ENCODE measurements at regions not wholly inside any gene's neighbourhood (a gene's known extent, or its start where the extent isn't known, plus 50 kb on each side); places are given as distances from the start of the nearest gene placed in this dataset.

GRCh38 chr15:98268163-98268562 lies 307.7 kb downstream of the ARRDC4 start:
- Histone ChIP-seq H3K9me3 (peaks cover 0 to 19% (median 0%) of the 10 kb centered on the region in 3 donors), H3K4me1 (no peaks in the 10 kb centered on the region), H3K4me3 (no peak overlapping the region), H3K27ac (no peak overlapping the region), H3K27me3 (no peaks in the 10 kb centered on the region), H3K36me3 (no peaks in the 10 kb centered on the region)
- 86 to 87% methylated on average over 8 to 9 of the region's 10 CpGs for WGBS, 2 donors
- intact Hi-C loops (cut with DNase I) = no loop called here
- TF ChIP-seq POLR2A (IDR thresholded peaks at IDR 0.05) (no peak), CTCF (IDR thresholded peaks at IDR 0.05) (no peak)
- DNase-seq = no peak

- no peak for TF ChIP-seq POLR2A (IDR thresholded peaks at IDR 0.05)
- no peak for TF ChIP-seq CTCF (IDR thresholded peaks at IDR 0.05)
- 59 to 60% methylated on average over 3 to 4 of the region's 4 CpGs for WGBS, 2 donors
- H3K4me1 ChIP-seq = no peaks in the 10 kb centered on the region
- no peak for DNase-seq
- H3K9me3 ChIP-seq = peaks cover 0 to 14% (median 0%) of the 10 kb centered on the region in 3 donors
- H3K36me3 ChIP-seq = no peaks in the 10 kb centered on the region
- H3K4me3 ChIP-seq = no peak overlapping the region
- H3K27me3 ChIP-seq = peaks cover 0 to 3% (median 0%) of the 10 kb centered on the region in 4 donors
- intact Hi-C loops (cut with DNase I) = no loop called here
- no peak overlapping the region for H3K27ac ChIP-seq
Observed at GRCh38 chr15:98272625-98273024, 312.1 kb downstream of the ARRDC4 start.

GRCh38 chr15:98276018-98276417 lies 315.5 kb downstream of the ARRDC4 start:
- H3K4me3 ChIP-seq = no peak overlapping the region
- no peaks in the 10 kb centered on the region for H3K36me3 ChIP-seq
- H3K4me1 ChIP-seq = no peaks in the 10 kb centered on the region
- intact Hi-C loops (cut with DNase I) = no loop called here
- no peak overlapping the region for H3K27ac ChIP-seq
- DNase-seq = no peak
- peaks cover 0 to 4% (median 0%) of the 10 kb centered on the region in 4 donors for H3K27me3 ChIP-seq
- H3K9me3 ChIP-seq = no peaks in the 10 kb centered on the region
- TF ChIP-seq POLR2A (IDR thresholded peaks at IDR 0.05) = no peak
- TF ChIP-seq CTCF (IDR thresholded peaks at IDR 0.05) = no peak
- WGBS, 2 donors = 32 to 69% methylated on average over 2 to 3 of the region's 3 CpGs

- intact Hi-C loops (cut with DNase I) = no loop called here
- Histone ChIP-seq H3K4me1 (no peaks in the 10 kb centered on the region), H3K27me3 (peaks cover 0 to 14% (median 0%) of the 10 kb centered on the region in 4 donors), H3K36me3 (no peaks in the 10 kb centered on the region), H3K4me3 (no peak overlapping the region), H3K9me3 (no peaks in the 10 kb centered on the region), H3K27ac (no peak overlapping the region)
- no peak for DNase-seq
- TF ChIP-seq CTCF (IDR thresholded peaks at IDR 0.05) (no peak), POLR2A (IDR thresholded peaks at IDR 0.05) (no peak)
- 65 to 81% methylated on average over 6 of the region's 6 CpGs for WGBS, 2 donors
Observed at GRCh38 chr15:98277602-98278001, 317.1 kb downstream of the ARRDC4 start.

- Histone ChIP-seq H3K36me3 (no peaks in the 10 kb centered on the region), H3K4me3 (no peak overlapping the region), H3K4me1 (no peaks in the 10 kb centered on the region), H3K27me3 (peaks cover 0 to 27% (median 0%) of the 10 kb centered on the region in 4 donors), H3K9me3 (no peaks in the 10 kb centered on the region), H3K27ac (no peak overlapping the region)
- TF ChIP-seq CTCF (IDR thresholded peaks at IDR 0.05) (no peak), POLR2A (IDR thresholded peaks at IDR 0.05) (no peak)
- 66 to 67% methylated on average over 11 to 13 of the region's 15 CpGs for WGBS, 2 donors
- intact Hi-C loops (cut with DNase I) = no loop called here
- no peak for DNase-seq
Observed at GRCh38 chr15:98280284-98280975, 319.9 kb downstream of the ARRDC4 start.

All from esophagus squamous epithelium (tissue), 5 donors.